MCF 10A (cell line): ENCODE measurements at regions not wholly inside any gene's neighbourhood (a gene's known extent, or its start where the extent isn't known, plus 50 kb on each side); places are given as distances from the start of the nearest gene placed in this dataset.

Experiments used
- BruUV-seq: library from RNA; stranded (reverse); fragments of 400-500 nt; replicated peaks from 2 replicates; lab custom pipeline; 2021; lab: Mats Ljungman, UMichigan
- CTCF ChIA-PET: fragments of 300-600 bp; sonication (Branson Sonifier 250); formaldehyde crosslinking; extraction: SDS; loops from one replicate; lab custom pipeline; 2021; ENCODE audit warnings: antibody characterized with exemption, inconsistent platforms; lab: Yijun Ruan, JAX
- POLR2A ChIA-PET: fragments of 300-600, 350-650 bp; sonication (Branson Sonifier 250); formaldehyde crosslinking; extraction: SDS; loops from one replicate; lab custom pipeline; 2020; ENCODE audit warnings: antibody characterized with exemption, inconsistent platforms; lab: Yijun Ruan, JAX
- DNase-seq: peaks from one replicate; pipeline ENCODE4 v3.0.0-alpha.2; 2018; ENCODE audit not compliant: unreplicated experiment
- H3K27ac Mint-ChIP-seq: one replicate; pipeline ENCODE4 v1.8.0; 2022; ENCODE audit warnings: mild to moderate bottlenecking, low read depth, mixed read lengths; ENCODE audit not compliant: unreplicated experiment
- H3K27me3 Mint-ChIP-seq: one replicate; pipeline ENCODE4 v1.8.0; 2022; ENCODE audit warnings: mixed read lengths; ENCODE audit not compliant: insufficient read depth, unreplicated experiment
- H3K36me3 Mint-ChIP-seq: one replicate; pipeline ENCODE4 v1.8.0; 2022; ENCODE audit warnings: mild to moderate bottlenecking, moderate library complexity, mixed read lengths; ENCODE audit not compliant: insufficient read depth, unreplicated experiment
- H3K4me1 Mint-ChIP-seq: one replicate; pipeline ENCODE4 v1.8.0; 2022; ENCODE audit warnings: mixed read lengths; ENCODE audit not compliant: insufficient read depth, unreplicated experiment
- H3K4me3 Mint-ChIP-seq: one replicate; pipeline ENCODE4 v1.8.0; 2022; ENCODE audit warnings: mild to moderate bottlenecking, moderate library complexity, mixed read lengths; ENCODE audit not compliant: unreplicated experiment
- H3K9me3 Mint-ChIP-seq: one replicate; pipeline ENCODE4 v1.8.0; 2022; ENCODE audit warnings: mixed read lengths; ENCODE audit not compliant: unreplicated experiment
- CTCF ChIP-seq: fragments of 200-600 bp; IDR thresholded peaks from one replicate; pipeline ENCODE4 v1.8.0; 2022; ENCODE audit warnings: antibody characterized with exemption, mild to moderate bottlenecking; ENCODE audit not compliant: unreplicated experiment
- intact Hi-C: fragments of 100-400 bp; cut with micrococcal nuclease; formaldehyde crosslinking; loops from 2 replicates; pipeline ENCODE4 v1.14.1; 2022

GRCh38 chr1:69196071-69196470 is 371.7 kb upstream of the LRRC7 start:
- no TSS peak for BruUV-seq
- TF ChIP-seq CTCF = no peak
- H3K36me3 Mint-ChIP-seq = no peaks in the 10 kb centered on the region
- intact Hi-C loops = no loop called here
- H3K4me3 Mint-ChIP-seq = no peak overlapping the region
- ChIA-PET POLR2A (no interaction called here), CTCF (no interaction called here)
- peaks cover 4% of the 10 kb centered on the region for H3K4me1 Mint-ChIP-seq
- H3K9me3 Mint-ChIP-seq = no peaks in the 10 kb centered on the region
- peaks cover 32% of the 10 kb centered on the region for H3K27me3 Mint-ChIP-seq
- H3K27ac Mint-ChIP-seq = no peak overlapping the region
- DNase-seq = peak; percentile 8

DNA sequence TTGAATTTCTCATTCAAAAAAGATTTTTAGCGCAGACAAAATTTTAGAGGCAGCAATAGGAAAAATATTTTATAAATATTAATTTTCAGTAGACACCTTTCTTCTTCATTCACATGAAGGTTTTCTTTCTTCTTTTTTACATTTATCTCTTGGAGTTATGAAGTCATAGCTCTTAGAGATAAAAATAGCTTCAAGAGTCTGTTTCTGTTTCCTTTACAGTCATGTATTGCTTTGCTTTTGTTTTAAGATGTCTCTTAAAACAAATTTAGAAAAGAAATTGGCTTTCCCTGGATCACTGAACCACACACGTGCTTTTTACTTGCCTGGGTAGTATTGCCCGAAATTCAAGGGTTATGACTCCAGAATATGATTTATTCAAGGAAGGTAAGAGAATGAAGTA is 369.9 kb upstream of the LRRC7 start:
- Mint-ChIP-seq H3K36me3 (no peaks in the 10 kb centered on the region), H3K27ac (no peak overlapping the region), H3K4me3 (no peak overlapping the region), H3K27me3 (peaks cover 32% of the 10 kb centered on the region), H3K9me3 (no peaks in the 10 kb centered on the region), H3K4me1 (no peaks in the 10 kb centered on the region)
- DNase-seq = no peak
- POLR2A ChIA-PET = no interaction called here
- BruUV-seq = no TSS peak
- CTCF ChIA-PET = no interaction called here
- no peak for TF ChIP-seq CTCF
- intact Hi-C loops = no loop called here

DNA sequence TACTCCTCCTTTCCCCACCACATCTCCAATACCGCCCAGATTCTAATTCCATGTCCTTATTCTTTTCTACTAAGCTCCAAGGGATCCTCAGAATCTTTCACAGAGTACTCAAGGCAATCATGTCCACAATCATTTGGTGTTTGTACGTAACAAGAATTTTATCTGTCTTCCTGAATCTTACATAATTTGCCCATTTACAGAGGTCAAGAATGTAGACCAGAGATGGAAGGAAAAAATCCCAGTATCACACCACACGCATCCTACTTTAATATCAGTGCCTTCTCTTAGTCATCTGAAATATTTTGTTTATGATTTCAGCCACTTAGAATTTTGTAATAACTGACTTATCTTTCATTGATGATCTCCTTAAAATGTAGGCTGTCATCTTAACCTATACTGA is 366.0 kb upstream of the LRRC7 start:
- Mint-ChIP-seq H3K9me3 (no peaks in the 10 kb centered on the region), H3K36me3 (no peaks in the 10 kb centered on the region), H3K27ac (no peak overlapping the region), H3K4me3 (no peak overlapping the region), H3K27me3 (no peaks in the 10 kb centered on the region), H3K4me1 (no peaks in the 10 kb centered on the region)
- ChIA-PET CTCF (interaction anchor here (0.8 kb wide), 1 partner anchor 25 kb away, joined by 5 read pairs; no protein-coding TSS in a partner anchor), POLR2A (no interaction called here)
- intact Hi-C loops = no loop called here
- DNase-seq = no peak
- BruUV-seq = no TSS peak
- TF ChIP-seq CTCF = no peak

DNA sequence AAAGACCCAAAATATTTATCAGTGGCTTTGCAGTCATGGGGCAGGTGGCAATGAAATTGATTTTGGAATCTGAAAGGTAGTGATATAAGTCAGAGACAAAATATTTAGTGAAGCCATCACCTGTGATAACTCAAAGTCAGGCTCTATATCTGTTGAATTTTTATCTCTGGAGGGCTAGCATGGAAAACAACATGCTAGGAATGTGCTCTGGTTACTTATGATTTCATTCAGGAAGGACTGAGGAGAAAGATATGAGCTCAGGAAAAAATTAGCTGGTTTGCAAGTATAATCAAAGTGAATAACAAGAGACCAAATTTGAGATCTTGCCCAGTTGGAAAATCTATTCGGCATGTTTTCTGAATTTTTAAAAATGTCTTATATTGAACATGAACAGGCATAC is 364.6 kb upstream of the LRRC7 start:
- BruUV-seq = no TSS peak
- Mint-ChIP-seq H3K4me1 (no peaks in the 10 kb centered on the region), H3K9me3 (no peaks in the 10 kb centered on the region), H3K4me3 (no peak overlapping the region), H3K27me3 (no peaks in the 10 kb centered on the region), H3K27ac (no peak overlapping the region), H3K36me3 (no peaks in the 10 kb centered on the region)
- ChIA-PET CTCF (no interaction called here), POLR2A (no interaction called here)
- TF ChIP-seq CTCF = no peak
- no peak for DNase-seq
- intact Hi-C loops = no loop called here
